ENCODE measurements at regions not wholly inside any gene's neighbourhood (a gene's known extent, or its start where the extent isn't known, plus 50 kb on each side); places are given as distances from the start of the nearest gene placed in this dataset.

GRCh38 chr11:72497731-72498130, 63.4 kb upstream of the CLPB start:
- no peak overlapping the region for H2AFZ ChIP-seq (ENCODE audit: low read length)
- H3K27me3 ChIP-seq (ENCODE audit: insufficient read depth, low read length, poor library complexity, severe bottlenecking): no peaks in the 10 kb centered on the region
- no peaks in the 10 kb centered on the region for H3K9me2 ChIP-seq (replicated peaks; ENCODE audit: low read depth, low read length)
- no peak for TF ChIP-seq CTCF (conservative IDR thresholded peaks at IDR 0.05; ENCODE audit: low read length)
- no peak for TF ChIP-seq EZH2phosphoT487 (IDR thresholded peaks at IDR 0.05; ENCODE audit: borderline replicate concordance)
- H3K79me2 ChIP-seq (ENCODE audit: insufficient read depth, low read length): no peaks in the 10 kb centered on the region
- no peaks in the 10 kb centered on the region for H3K36me3 ChIP-seq (ENCODE audit: insufficient read depth, low read length)
- peaks cover 8% of the 10 kb centered on the region for H3K4me1 ChIP-seq (ENCODE audit: insufficient read depth, low read length, poor library complexity, severe bottlenecking)
- no peaks in the 10 kb centered on the region for H4K20me1 ChIP-seq (ENCODE audit: insufficient read depth, low read length, poor library complexity, severe bottlenecking)
- no peaks in the 10 kb centered on the region for H3F3A ChIP-seq (ENCODE audit: low read depth)
- H3K4me3 ChIP-seq (ENCODE audit: low read length, poor library complexity, severe bottlenecking): no peak overlapping the region
- H3K9me3 ChIP-seq (ENCODE audit: insufficient read depth, low read depth, low read length): no peaks in the 10 kb centered on the region
- H3K4me2 ChIP-seq (ENCODE audit: low read depth, low read length, poor library complexity, severe bottlenecking): no peak overlapping the region
- H3K9ac ChIP-seq (ENCODE audit: low read depth, low read length, poor library complexity, severe bottlenecking): no peak overlapping the region

- no peaks in the 10 kb centered on the region for H3K27me3 ChIP-seq (ENCODE audit: insufficient read depth, low read length, poor library complexity, severe bottlenecking)
- no peaks in the 10 kb centered on the region for H3F3A ChIP-seq (ENCODE audit: low read depth)
- no peak overlapping the region for H3K4me2 ChIP-seq (ENCODE audit: low read depth, low read length, poor library complexity, severe bottlenecking)
- H3K4me1 ChIP-seq (ENCODE audit: insufficient read depth, low read length, poor library complexity, severe bottlenecking): peaks cover 8% of the 10 kb centered on the region
- H2AFZ ChIP-seq (ENCODE audit: low read length): no peak overlapping the region
- no peaks in the 10 kb centered on the region for H3K36me3 ChIP-seq (ENCODE audit: insufficient read depth, low read length)
- no peak overlapping the region for H3K9ac ChIP-seq (ENCODE audit: low read depth, low read length, poor library complexity, severe bottlenecking)
- H4K20me1 ChIP-seq (ENCODE audit: insufficient read depth, low read length, poor library complexity, severe bottlenecking): no peaks in the 10 kb centered on the region
- no peak for TF ChIP-seq EZH2phosphoT487 (IDR thresholded peaks at IDR 0.05; ENCODE audit: borderline replicate concordance)
- no peak for TF ChIP-seq CTCF (conservative IDR thresholded peaks at IDR 0.05; ENCODE audit: low read length)
- no peaks in the 10 kb centered on the region for H3K9me3 ChIP-seq (ENCODE audit: insufficient read depth, low read depth, low read length)
- H3K4me3 ChIP-seq (ENCODE audit: low read length, poor library complexity, severe bottlenecking): no peak overlapping the region
- H3K79me2 ChIP-seq (ENCODE audit: insufficient read depth, low read length): no peaks in the 10 kb centered on the region
- H3K9me2 ChIP-seq (replicated peaks; ENCODE audit: low read depth, low read length): no peaks in the 10 kb centered on the region
Measured at GRCh38 chr11:72494109-72494429, 59.7 kb upstream of the CLPB start.

- TF ChIP-seq CTCF (conservative IDR thresholded peaks at IDR 0.05; ENCODE audit: low read length) (no peak), EZH2phosphoT487 (IDR thresholded peaks at IDR 0.05; ENCODE audit: borderline replicate concordance) (no peak)
Measured at GRCh38 chr11:72493426-72494108, 59.2 kb upstream of the CLPB start.

More at GRCh38 chr11:72493426-72494108, 59.2 kb upstream of the CLPB start:
- no peaks in the 10 kb centered on the region for H4K20me1 ChIP-seq (ENCODE audit: insufficient read depth, low read length, poor library complexity, severe bottlenecking)
- H3K9ac ChIP-seq (ENCODE audit: low read depth, low read length, poor library complexity, severe bottlenecking): no peak overlapping the region
- no peaks in the 10 kb centered on the region for H3K79me2 ChIP-seq (ENCODE audit: insufficient read depth, low read length)
- H3K36me3 ChIP-seq (ENCODE audit: insufficient read depth, low read length): no peaks in the 10 kb centered on the region
- H3K4me3 ChIP-seq (ENCODE audit: low read length, poor library complexity, severe bottlenecking): no peak overlapping the region
- H3K9me2 ChIP-seq (replicated peaks; ENCODE audit: low read depth, low read length): no peaks in the 10 kb centered on the region
- no peak overlapping the region for H3K4me2 ChIP-seq (ENCODE audit: low read depth, low read length, poor library complexity, severe bottlenecking)
- H3K4me1 ChIP-seq (ENCODE audit: insufficient read depth, low read length, poor library complexity, severe bottlenecking): peaks cover 8% of the 10 kb centered on the region
- H3K9me3 ChIP-seq (ENCODE audit: insufficient read depth, low read depth, low read length): no peaks in the 10 kb centered on the region
- H3K27me3 ChIP-seq (ENCODE audit: insufficient read depth, low read length, poor library complexity, severe bottlenecking): no peaks in the 10 kb centered on the region
- H3F3A ChIP-seq (ENCODE audit: low read depth): no peaks in the 10 kb centered on the region
- H2AFZ ChIP-seq (ENCODE audit: low read length): no peak overlapping the region

Data from Loucy (cell line).